ENCODE measurements at regions not wholly inside any gene's neighbourhood (a gene's known extent, or its start where the extent isn't known, plus 50 kb on each side); places are given as distances from the start of the nearest gene placed in this dataset.
A peak's percentile ranks its signal among the peaks of the same experiment; 100 is the strongest.
"Not testable (repeated sequence)": the region's sequence is repeated elsewhere in the genome, so short reads cannot be mapped to it uniquely, and the experiment has no call there.

- no peak overlapping the region for H3K27ac ChIP-seq
- no peak overlapping the region for H3K4me3 ChIP-seq
- 0 to 50% (median 33%) methylated on average over 1 of the region's 1 CpG; no CpG with 5 or more reads in 7 of the 10 experiments for WGBS, 10 experiments
- no peaks in the 10 kb centered on the region for H3K4me1 ChIP-seq (replicated peaks in 1 of 2)
- ATAC-seq (replicated peaks in 6 of 8), result no peak
- in situ Hi-C loops (cut with MboI; ENCODE audit: low pct_unique_long_range_greater_than_20kb in 2 of 9, low sequenced_read_pairs in 9 of 9, unreplicated experiment in 9 of 9), result no loop called here
Observed at GRCh38 chr4:180336494-180337090, 1906.6 kb upstream of the TENM3 start.

GRCh38 chr4:180341926-180342325 lies 1901.3 kb upstream of the TENM3 start:
- no peaks in the 10 kb centered on the region for H3K4me1 ChIP-seq (replicated peaks in 1 of 2)
- no peak overlapping the region for H3K4me3 ChIP-seq
- in situ Hi-C loops (cut with MboI; ENCODE audit: low pct_unique_long_range_greater_than_20kb in 2 of 9, low sequenced_read_pairs in 9 of 9, unreplicated experiment in 9 of 9), result no loop called here
- ATAC-seq (replicated peaks in 6 of 8), result no peak
- 17 to 96% (median 88%) methylated on average over 2 to 5 of the region's 5 CpGs for WGBS, 10 experiments
- no peak overlapping the region for H3K27ac ChIP-seq

GRCh38 chr4:180350901-180351300 lies 1892.3 kb upstream of the TENM3 start:
- Histone ChIP-seq H3K4me1 (replicated peaks in 1 of 2) (no peaks in the 10 kb centered on the region), H3K4me3 (no peak overlapping the region), H3K27ac (no peak overlapping the region)
- 0 to 100% (median 100%) methylated on average over 1 to 2 of the region's 2 CpGs; no CpG with 5 or more reads in 1 of the 10 experiments for WGBS, 10 experiments
- no peak for ATAC-seq (replicated peaks in 6 of 8)
- in situ Hi-C loops (cut with MboI; ENCODE audit: low pct_unique_long_range_greater_than_20kb in 2 of 9, low sequenced_read_pairs in 9 of 9, unreplicated experiment in 9 of 9), result no loop called here

- in situ Hi-C loops (cut with MboI; ENCODE audit: low pct_unique_long_range_greater_than_20kb in 2 of 9, low sequenced_read_pairs in 9 of 9, unreplicated experiment in 9 of 9), result no loop called here
- ATAC-seq (replicated peaks in 6 of 8), result no peak
- no peak overlapping the region for H3K27ac ChIP-seq
Observed at GRCh38 chr4:180356766-180357165, 1886.4 kb upstream of the TENM3 start.

GRCh38 chr4:180360113-180360512 lies 1883.1 kb upstream of the TENM3 start:
- H3K4me1 ChIP-seq (replicated peaks in 1 of 2); ATAC-seq (replicated peaks in 6 of 8); H3K4me3 ChIP-seq; H3K27ac ChIP-seq; in situ Hi-C loops (cut with MboI; ENCODE audit: low pct_unique_long_range_greater_than_20kb in 2 of 9, low sequenced_read_pairs in 9 of 9, unreplicated experiment in 9 of 9): not testable (repeated sequence)
- WGBS, 10 experiments, result 0 to 100% (median 80%) methylated on average over 1 to 4 of the region's 4 CpGs; no CpG with 5 or more reads in 1 of the 10 experiments

More at GRCh38 chr4:180356766-180357165, 1886.4 kb upstream of the TENM3 start:
- Histone ChIP-seq H3K4me1 (replicated peaks in 1 of 2) (no peaks in the 10 kb centered on the region), H3K4me3 (no peak overlapping the region)

GRCh38 chr4:180363815-180364214 lies 1879.4 kb upstream of the TENM3 start:
- ATAC-seq (replicated peaks in 6 of 8), result no peak
- Histone ChIP-seq H3K27ac (no peak overlapping the region), H3K4me1 (replicated peaks in 1 of 2) (peaks cover 0 to 4% of the 10 kb centered on the region in 2 donors), H3K4me3 (no peak overlapping the region)
- in situ Hi-C loops (cut with MboI; ENCODE audit: low pct_unique_long_range_greater_than_20kb in 2 of 9, low sequenced_read_pairs in 9 of 9, unreplicated experiment in 9 of 9), result no loop called here
- WGBS, 10 experiments, result 0 to 100% (median 49%) methylated on average over 1 to 4 of the region's 5 CpGs

GRCh38 chr4:180372691-180373090 lies 1870.5 kb upstream of the TENM3 start:
- no peaks in the 10 kb centered on the region for H3K4me1 ChIP-seq (replicated peaks in 1 of 2)
- H3K4me3 ChIP-seq, result no peak overlapping the region
- in situ Hi-C loops (cut with MboI; ENCODE audit: low pct_unique_long_range_greater_than_20kb in 2 of 9, low sequenced_read_pairs in 9 of 9, unreplicated experiment in 9 of 9), result no loop called here
- no peak overlapping the region for H3K27ac ChIP-seq
- ATAC-seq (replicated peaks in 6 of 8), result no peak

- in situ Hi-C loops (cut with MboI; ENCODE audit: low pct_unique_long_range_greater_than_20kb in 2 of 9, low sequenced_read_pairs in 9 of 9, unreplicated experiment in 9 of 9), result no loop called here
- Histone ChIP-seq H3K4me1 (replicated peaks in 1 of 2) (no peaks in the 10 kb centered on the region), H3K4me3 (no peak overlapping the region), H3K27ac (no peak overlapping the region)
- ATAC-seq (replicated peaks in 6 of 8), result no peak
- WGBS, 10 experiments, result 0 to 78% (median 25%) methylated on average over 1 of the region's 1 CpG; no CpG with 5 or more reads in 3 of the 10 experiments
Observed at GRCh38 chr4:180377741-180378140, 1865.5 kb upstream of the TENM3 start.

- Histone ChIP-seq H3K4me1 (replicated peaks in 1 of 2) (peaks cover 0 to 4% of the 10 kb centered on the region in 2 donors), H3K4me3 (no peak overlapping the region), H3K27ac (no peak overlapping the region)
- 0 to 97% (median 74%) methylated on average over 1 to 5 of the region's 5 CpGs for WGBS, 10 experiments
- peak in 3 of 8 experiments; percentile 38 to 92 (median 80) for ATAC-seq (replicated peaks in 6 of 8)
- in situ Hi-C loops (cut with MboI; ENCODE audit: low pct_unique_long_range_greater_than_20kb in 2 of 9, low sequenced_read_pairs in 9 of 9, unreplicated experiment in 9 of 9), result no loop called here
Observed at GRCh38 chr4:180380733-180381132, 1862.5 kb upstream of the TENM3 start.

- H3K4me1 ChIP-seq (replicated peaks in 1 of 2), result no peaks in the 10 kb centered on the region
- no peak for ATAC-seq (replicated peaks in 6 of 8)
- H3K4me3 ChIP-seq, result no peak overlapping the region
- WGBS, 10 experiments, result 19 to 100% (median 100%) methylated on average over 1 to 2 of the region's 2 CpGs; no CpG with 5 or more reads in 4 of the 10 experiments
- in situ Hi-C loops (cut with MboI; ENCODE audit: low pct_unique_long_range_greater_than_20kb in 2 of 9, low sequenced_read_pairs in 9 of 9, unreplicated experiment in 9 of 9), result no loop called here
- H3K27ac ChIP-seq, result no peak overlapping the region
Observed at GRCh38 chr4:180391613-180392012, 1851.6 kb upstream of the TENM3 start.

GRCh38 chr4:180394312-180394711 lies 1848.9 kb upstream of the TENM3 start:
- no peak for ATAC-seq (replicated peaks in 6 of 8)
- Histone ChIP-seq H3K27ac (no peak overlapping the region), H3K4me1 (replicated peaks in 1 of 2) (no peaks in the 10 kb centered on the region), H3K4me3 (no peak overlapping the region)
- in situ Hi-C loops (cut with MboI; ENCODE audit: low pct_unique_long_range_greater_than_20kb in 2 of 9, low sequenced_read_pairs in 9 of 9, unreplicated experiment in 9 of 9), result no loop called here
- 6 to 100% (median 82%) methylated on average over 2 of the region's 2 CpGs for WGBS, 10 experiments

- no peak for ATAC-seq (replicated peaks in 6 of 8)
- 0 to 96% (median 75%) methylated on average over 1 to 3 of the region's 3 CpGs; no CpG with 5 or more reads in 1 of the 10 experiments for WGBS, 10 experiments
- in situ Hi-C loops (cut with MboI; ENCODE audit: low pct_unique_long_range_greater_than_20kb in 2 of 9, low sequenced_read_pairs in 9 of 9, unreplicated experiment in 9 of 9), result no loop called here
- H3K4me1 ChIP-seq (replicated peaks in 1 of 2), result no peaks in the 10 kb centered on the region
- no peak overlapping the region for H3K27ac ChIP-seq
- no peak overlapping the region for H3K4me3 ChIP-seq
Observed at GRCh38 chr4:180394730-180395129, 1848.5 kb upstream of the TENM3 start.

GRCh38 chr4:180398564-180398963 lies 1844.6 kb upstream of the TENM3 start:
- no peak overlapping the region for H3K27ac ChIP-seq
- no peak for ATAC-seq (replicated peaks in 6 of 8)
- H3K4me3 ChIP-seq, result no peak overlapping the region
- in situ Hi-C loops (cut with MboI; ENCODE audit: low pct_unique_long_range_greater_than_20kb in 2 of 9, low sequenced_read_pairs in 9 of 9, unreplicated experiment in 9 of 9), result no loop called here
- no peaks in the 10 kb centered on the region for H3K4me1 ChIP-seq (replicated peaks in 1 of 2)
- WGBS, 10 experiments, result 7 to 100% (median 92%) methylated on average over 2 to 4 of the region's 4 CpGs; no CpG with 5 or more reads in 1 of the 10 experiments

GRCh38 chr4:180407275-180407885 lies 1835.8 kb upstream of the TENM3 start:
- H3K4me1 ChIP-seq (replicated peaks in 1 of 2), result peaks cover 0 to 7% of the 10 kb centered on the region in 2 donors
- in situ Hi-C loops (cut with MboI; ENCODE audit: low pct_unique_long_range_greater_than_20kb in 2 of 9, low sequenced_read_pairs in 9 of 9, unreplicated experiment in 9 of 9), result no loop called here
- no peak overlapping the region for H3K4me3 ChIP-seq
- WGBS, 10 experiments, result 5 to 100% (median 93%) methylated on average over 1 to 4 of the region's 4 CpGs; no CpG with 5 or more reads in 2 of the 10 experiments
- no peak overlapping the region for H3K27ac ChIP-seq
- ATAC-seq (replicated peaks in 6 of 8), result peak in 6 of 8 experiments; percentile 41 to 66 (median 50)
